GM10248 (cell line): ENCODE measurements at regions not wholly inside any gene's neighbourhood (a gene's known extent, or its start where the extent isn't known, plus 50 kb on each side); places are given as distances from the start of the nearest gene placed in this dataset.
"Not testable (repeated sequence)": the region's sequence is repeated elsewhere in the genome, so short reads cannot be mapped to it uniquely, and the experiment has no call there.

Source experiments
- CTCF ChIA-PET: fragments of 300-600 bp; sonication (Branson Sonifier 250); formaldehyde crosslinking; extraction: SDS; loops from one replicate; lab custom pipeline; 2021; ENCODE audit warnings: antibody characterized with exemption; lab: Yijun Ruan, JAX
- POLR2A ChIA-PET: fragments of 350-650 bp; sonication (Branson Sonifier 250); formaldehyde crosslinking; extraction: SDS; loops from one replicate; lab custom pipeline; 2020; ENCODE audit warnings: antibody characterized with exemption; lab: Yijun Ruan, JAX
- DNase-seq: peaks from one replicate; pipeline ENCODE4 v3.0.0; 2012; ENCODE audit errors: extremely low spot score

DNA sequence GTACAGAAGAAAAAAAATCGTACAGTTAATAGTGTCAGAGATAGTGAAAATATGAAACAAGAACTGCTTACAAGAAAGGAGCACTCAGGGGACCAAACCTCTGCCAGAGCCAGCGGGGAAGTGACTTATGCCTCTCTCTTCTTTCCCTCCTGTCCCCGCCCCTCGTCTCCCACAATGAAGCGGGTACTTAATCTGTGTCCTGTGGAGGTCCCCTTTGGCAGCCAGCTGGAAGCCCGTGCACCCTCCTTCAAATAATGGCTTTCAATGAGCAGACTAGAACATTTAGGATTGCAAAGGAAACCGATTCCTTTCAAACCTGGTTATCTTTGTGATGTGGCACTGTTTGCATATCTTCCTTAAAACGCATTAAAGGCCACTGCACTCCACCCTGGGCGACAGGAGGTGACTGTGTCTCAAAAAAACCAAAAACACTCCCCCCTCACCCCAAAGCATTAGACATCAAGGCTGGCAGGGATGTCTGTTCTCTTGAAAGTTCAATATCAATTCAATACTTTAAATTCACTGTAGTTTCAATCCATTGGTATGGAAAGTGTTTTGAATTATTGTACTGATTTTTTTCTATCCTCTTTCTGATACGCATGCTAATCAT, 51.7 kb downstream of the PPIAL4C start:
- DNase-seq, POLR2A ChIA-PET, CTCF ChIA-PET: not testable (repeated sequence)

DNA sequence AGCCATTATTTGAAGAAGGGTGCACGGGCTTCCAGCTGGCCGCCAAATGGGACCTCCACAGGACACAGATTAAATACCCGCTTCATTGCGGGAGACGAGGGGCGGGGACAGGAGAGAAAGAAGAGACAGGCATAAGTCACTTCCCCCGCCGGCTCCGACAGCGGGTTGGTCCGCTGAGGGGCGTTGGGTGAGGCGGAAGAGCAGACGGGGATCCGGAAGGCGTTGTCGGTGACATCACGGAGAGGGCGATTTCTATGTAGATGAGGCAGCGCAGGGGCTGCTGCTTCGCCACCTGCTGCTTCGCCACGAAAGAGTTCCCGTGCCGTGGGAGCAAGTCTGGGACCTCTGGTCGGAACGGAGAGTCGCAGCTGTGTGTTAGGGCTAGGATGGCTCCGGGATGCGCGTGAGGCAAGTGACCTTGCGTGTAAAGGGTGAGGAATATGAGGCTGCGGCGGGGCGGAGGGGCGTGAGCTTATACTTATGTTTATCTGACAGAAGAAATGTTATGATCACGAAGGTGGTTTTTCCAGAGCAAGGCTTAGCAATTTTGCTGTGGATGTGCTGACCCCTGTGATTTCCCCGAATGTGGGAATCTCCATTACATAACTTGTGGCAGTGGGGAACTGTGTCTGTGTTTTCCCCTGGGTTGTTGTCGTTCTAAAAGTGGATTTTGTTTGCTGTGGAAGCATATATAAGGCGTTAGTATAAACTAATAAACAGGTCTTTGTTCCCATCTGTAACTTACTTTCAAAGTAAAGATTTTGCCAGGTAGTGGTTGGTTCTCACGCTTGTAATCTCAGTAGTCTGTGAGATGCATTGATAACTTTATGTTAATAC, 52.9 kb downstream of the PPIAL4C start:
- DNase-seq, CTCF ChIA-PET, POLR2A ChIA-PET: not testable (repeated sequence)

- DNase-seq, result peak; percentile 0
- POLR2A ChIA-PET, CTCF ChIA-PET: not testable (repeated sequence)
Observed at GRCh38 chr1:149638481-149638880, 54.8 kb downstream of the PPIAL4C start.

DNA sequence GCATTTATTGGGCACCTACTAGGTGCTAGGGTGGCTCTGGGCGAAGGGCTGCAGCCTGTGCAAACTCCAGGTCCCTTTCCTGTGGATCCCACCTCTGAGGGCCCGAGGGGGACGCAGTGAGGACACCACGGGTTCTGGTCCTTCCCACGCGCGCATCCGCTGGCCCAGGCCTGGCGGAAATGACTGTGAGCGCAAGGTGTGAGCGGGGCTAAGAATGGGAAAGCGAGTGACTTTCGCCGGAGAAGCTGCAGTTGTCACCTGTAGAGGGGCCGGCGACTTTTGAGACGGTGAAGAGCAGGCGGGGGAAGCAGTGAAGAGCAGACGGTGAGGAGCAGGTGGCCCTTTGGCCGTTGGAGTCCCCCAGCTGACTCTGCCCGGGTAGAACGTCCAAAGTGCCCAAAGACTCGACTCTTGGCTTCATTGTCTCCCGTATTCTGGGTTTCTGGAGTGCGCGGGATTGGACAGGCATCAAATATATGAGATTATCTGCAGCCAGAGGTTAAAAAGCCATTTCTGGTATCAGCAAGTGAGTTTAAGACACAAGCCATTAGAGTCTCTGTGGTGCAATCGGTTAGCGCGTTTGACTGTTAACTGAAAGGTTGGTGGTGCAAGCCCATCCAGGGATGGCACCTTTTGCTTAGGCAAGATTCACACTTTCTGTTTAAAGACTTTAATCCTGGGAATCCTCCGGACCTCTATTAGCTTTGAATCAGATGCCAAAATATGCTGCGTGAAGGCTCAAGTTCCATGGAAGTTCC, 55.4 kb downstream of the PPIAL4C start:
- POLR2A ChIA-PET, DNase-seq, CTCF ChIA-PET: not testable (repeated sequence)

DNA sequence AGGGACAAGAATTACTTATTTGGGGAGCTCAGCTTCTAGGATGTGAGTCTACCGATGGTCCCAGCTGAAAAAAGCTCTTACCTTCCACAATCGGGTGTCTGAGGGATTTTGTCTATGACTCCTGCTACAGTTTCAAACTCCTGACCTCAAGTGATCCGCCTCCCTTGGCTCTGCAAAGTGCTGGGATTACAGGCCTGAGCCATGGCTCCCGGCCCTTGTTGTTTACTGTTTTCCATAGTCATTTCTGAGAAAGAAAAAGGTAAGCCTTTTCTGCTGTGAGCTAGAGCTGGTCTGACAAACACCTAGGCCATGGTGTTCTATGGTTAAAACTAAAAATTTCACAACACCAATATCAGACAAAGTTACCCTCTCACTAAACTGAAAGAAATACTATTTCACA, 57.5 kb downstream of the PPIAL4C start:
- DNase-seq, POLR2A ChIA-PET: not testable (repeated sequence)

DNA sequence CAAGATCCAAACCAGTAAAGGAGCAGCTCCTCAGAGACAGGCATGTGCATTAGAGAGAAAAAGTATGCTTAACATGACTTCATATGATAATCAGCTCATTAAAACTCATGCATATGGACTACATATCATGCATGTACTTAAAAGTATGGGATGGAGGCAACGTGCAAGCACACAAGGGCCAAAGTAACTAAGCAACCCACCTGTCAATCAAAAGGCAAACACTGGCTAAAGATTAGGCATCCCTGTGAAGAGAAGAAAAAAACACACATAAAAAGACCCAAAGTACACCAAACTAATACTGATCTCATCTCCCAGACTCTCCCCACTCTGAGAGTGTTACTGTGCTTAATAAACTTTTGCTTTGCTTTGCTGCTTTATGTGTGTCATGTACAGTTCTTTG, 61.2 kb downstream of the PPIAL4C start:
- POLR2A ChIA-PET, result not testable (repeated sequence)

More for the DNA sequence above, 57.5 kb downstream of the PPIAL4C start:
- CTCF ChIA-PET, result not testable (repeated sequence)

GRCh38 chr1:149646360-149647017, 62.8 kb downstream of the PPIAL4C start:
- DNase-seq, POLR2A ChIA-PET, CTCF ChIA-PET: not testable (repeated sequence)

More for the DNA sequence above, 61.2 kb downstream of the PPIAL4C start:
- DNase-seq, CTCF ChIA-PET: not testable (repeated sequence)

DNA sequence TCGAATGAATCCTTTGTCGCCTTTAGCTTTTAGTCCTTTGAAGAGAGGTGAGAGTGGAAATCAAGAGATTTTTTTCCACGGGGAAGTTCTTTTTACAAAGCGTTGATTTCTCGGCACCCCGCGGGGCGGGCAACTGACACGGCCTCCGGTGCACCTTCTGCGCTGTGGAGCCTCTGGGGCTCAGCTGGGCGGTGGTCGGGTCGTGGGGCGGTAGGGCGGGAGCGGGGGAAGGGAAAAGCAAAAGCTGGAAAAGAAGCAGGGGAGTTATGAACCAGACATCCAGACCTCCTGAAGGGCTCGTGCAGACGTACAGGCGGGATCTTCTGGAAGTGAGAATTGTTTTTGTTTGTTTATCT, 63.3 kb downstream of the PPIAL4C start:
- POLR2A ChIA-PET, DNase-seq, CTCF ChIA-PET: not testable (repeated sequence)

DNA sequence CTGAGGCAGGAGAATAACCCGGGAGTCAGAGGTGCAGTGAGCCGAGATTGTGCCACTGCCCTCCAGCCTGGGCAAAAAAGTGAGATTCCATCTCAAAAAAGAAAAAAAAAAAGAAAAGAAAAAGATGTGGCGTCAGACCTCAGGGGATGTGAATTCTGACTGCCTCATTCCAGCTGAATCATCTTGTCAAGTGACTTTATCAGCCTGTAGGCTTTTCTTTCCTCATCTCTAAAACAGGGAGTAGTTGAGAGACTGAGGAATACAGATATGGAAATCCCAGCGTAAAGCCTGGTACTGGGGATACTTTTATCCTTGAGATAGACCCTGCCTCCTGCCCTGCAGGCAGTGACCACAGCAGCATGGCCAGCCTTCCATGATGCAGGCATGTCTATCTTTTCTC, 74.1 kb downstream of the PPIAL4C start:
- DNase-seq, CTCF ChIA-PET, POLR2A ChIA-PET: not testable (repeated sequence)

GRCh38 chr1:149658175-149658574, 74.5 kb downstream of the PPIAL4C start:
- POLR2A ChIA-PET, CTCF ChIA-PET, DNase-seq: not testable (repeated sequence)

- CTCF ChIA-PET, DNase-seq, POLR2A ChIA-PET: not testable (repeated sequence)
Observed at GRCh38 chr1:149664624-149665023, 81.0 kb downstream of the PPIAL4C start.

GRCh38 chr1:149665033-149665432, 81.4 kb downstream of the PPIAL4C start:
- DNase-seq, POLR2A ChIA-PET, CTCF ChIA-PET: not testable (repeated sequence)

GRCh38 chr1:149665528-149665927, 81.9 kb downstream of the PPIAL4C start:
- POLR2A ChIA-PET, CTCF ChIA-PET, DNase-seq: not testable (repeated sequence)

GRCh38 chr1:149673231-149673909, 89.7 kb downstream of the PPIAL4C start:
- POLR2A ChIA-PET, CTCF ChIA-PET, DNase-seq: not testable (repeated sequence)

- POLR2A ChIA-PET, CTCF ChIA-PET, DNase-seq: not testable (repeated sequence)
Observed at GRCh38 chr1:149674921-149675320, 91.3 kb downstream of the PPIAL4C start.

GRCh38 chr1:149677359-149677758, 93.7 kb downstream of the PPIAL4C start:
- DNase-seq, POLR2A ChIA-PET, CTCF ChIA-PET: not testable (repeated sequence)

GRCh38 chr1:149686593-149687238, 95.8 kb upstream of the FCGR1A start:
- DNase-seq, POLR2A ChIA-PET, CTCF ChIA-PET: not testable (repeated sequence)
